Astrocyte of the cerebellum (primary cell): ENCODE measurements at regions not wholly inside any gene's neighbourhood (a gene's known extent, or its start where the extent isn't known, plus 50 kb on each side); places are given as distances from the start of the nearest gene placed in this dataset.

Source experiments
- DNase-seq: peaks from one replicate; pipeline ENCODE4 v3.0.0-alpha.2; 2011; ENCODE audit warnings: low read depth
- H3K4me3 ChIP-seq: 2 replicates; pipeline ENCODE4 v1.5.1; 2011; ENCODE audit warnings: mild to moderate bottlenecking, low read depth, low read length, moderate library complexity
- in situ Hi-C: cut with HindIII; loops from 2 replicates; pipeline ENCODE4 v1.10.0; 2017; ENCODE audit warnings: low sequenced_read_pairs
- TF ChIP-seq, protein P1 (sequence below): IDR thresholded peaks from 2 replicates; pipeline ENCODE4 v1.5.1; 2012; ENCODE audit warnings: low read length, low read depth, moderate library complexity, mild to moderate bottlenecking; ENCODE audit errors: missing control alignments

DNA sequence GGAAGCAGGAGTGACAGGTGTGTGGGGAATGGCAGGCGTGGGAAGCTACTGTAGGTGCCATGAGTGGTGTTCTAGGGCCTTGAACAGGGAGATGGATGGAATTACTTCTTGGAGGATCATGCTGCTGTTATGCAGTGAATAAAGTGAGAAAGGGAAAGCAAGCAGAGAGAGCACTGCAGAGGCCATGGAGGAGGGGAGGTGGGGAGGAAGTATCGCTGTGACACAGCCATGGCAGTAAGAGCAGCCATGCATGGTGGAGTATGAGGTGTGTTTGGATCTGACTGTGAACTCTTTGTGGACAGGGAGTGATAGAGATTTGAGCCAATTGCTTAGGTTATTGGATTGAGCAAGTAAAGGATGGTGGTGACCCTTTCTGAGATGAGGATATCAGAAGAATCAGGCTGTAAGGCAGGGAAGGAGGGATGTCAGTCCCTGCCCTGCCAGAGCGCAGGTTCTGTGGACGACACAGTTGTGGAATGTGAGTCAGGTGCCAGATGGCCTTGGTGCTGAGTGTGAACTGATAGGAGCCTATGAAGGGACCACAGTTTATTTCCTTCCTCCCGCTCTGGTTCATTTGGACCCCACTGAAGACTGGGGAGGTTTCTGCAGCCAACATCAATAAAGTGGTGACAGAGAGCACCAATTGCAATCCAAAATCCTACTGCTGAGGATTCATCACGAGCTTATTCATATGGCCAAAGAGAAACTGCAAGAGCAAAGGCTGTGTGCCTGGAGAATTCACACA is 105.5 kb upstream of the TMEM72 start:
- TF ChIP-seq, protein P1, sequence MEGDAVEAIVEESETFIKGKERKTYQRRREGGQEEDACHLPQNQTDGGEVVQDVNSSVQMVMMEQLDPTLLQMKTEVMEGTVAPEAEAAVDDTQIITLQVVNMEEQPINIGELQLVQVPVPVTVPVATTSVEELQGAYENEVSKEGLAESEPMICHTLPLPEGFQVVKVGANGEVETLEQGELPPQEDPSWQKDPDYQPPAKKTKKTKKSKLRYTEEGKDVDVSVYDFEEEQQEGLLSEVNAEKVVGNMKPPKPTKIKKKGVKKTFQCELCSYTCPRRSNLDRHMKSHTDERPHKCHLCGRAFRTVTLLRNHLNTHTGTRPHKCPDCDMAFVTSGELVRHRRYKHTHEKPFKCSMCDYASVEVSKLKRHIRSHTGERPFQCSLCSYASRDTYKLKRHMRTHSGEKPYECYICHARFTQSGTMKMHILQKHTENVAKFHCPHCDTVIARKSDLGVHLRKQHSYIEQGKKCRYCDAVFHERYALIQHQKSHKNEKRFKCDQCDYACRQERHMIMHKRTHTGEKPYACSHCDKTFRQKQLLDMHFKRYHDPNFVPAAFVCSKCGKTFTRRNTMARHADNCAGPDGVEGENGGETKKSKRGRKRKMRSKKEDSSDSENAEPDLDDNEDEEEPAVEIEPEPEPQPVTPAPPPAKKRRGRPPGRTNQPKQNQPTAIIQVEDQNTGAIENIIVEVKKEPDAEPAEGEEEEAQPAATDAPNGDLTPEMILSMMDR = no peak
- in situ Hi-C loops = no loop called here
- no peak for DNase-seq
- no peak overlapping the region for H3K4me3 ChIP-seq

DNA sequence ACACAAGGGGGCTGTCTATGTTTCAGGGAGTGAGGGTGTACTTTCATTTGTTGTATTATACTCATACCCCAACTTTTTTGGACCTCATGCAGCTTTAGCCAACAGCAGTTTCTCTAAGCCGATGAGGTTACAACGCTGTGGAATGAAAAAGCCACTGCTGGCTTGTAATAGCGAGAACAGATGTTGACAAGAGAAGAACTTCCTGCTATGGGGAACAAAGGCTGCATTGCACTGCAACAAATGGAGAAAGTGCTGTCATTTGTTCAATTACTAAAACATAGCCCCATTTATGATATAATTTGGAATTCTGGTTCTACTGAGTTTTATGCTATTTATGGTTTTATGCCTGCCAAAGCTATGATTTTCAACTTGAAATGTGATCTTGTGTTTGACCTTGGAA is 104.2 kb upstream of the TMEM72 start:
- in situ Hi-C loops = no loop called here
- TF ChIP-seq, protein P1 = no peak
- no peak for DNase-seq

GRCh38 chr10:44807451-44807850 is 103.7 kb upstream of the TMEM72 start:
- H3K4me3 ChIP-seq = no peak overlapping the region
- DNase-seq = no peak
- in situ Hi-C loops = no loop called here
- TF ChIP-seq, protein P1 = no peak

More for the DNA sequence above, 104.2 kb upstream of the TMEM72 start:
- no peak overlapping the region for H3K4me3 ChIP-seq

GRCh38 chr10:44809647-44810046 is 101.5 kb upstream of the TMEM72 start:
- in situ Hi-C loops = no loop called here
- TF ChIP-seq, protein P1 = peak; percentile 32
- DNase-seq = no peak
- H3K4me3 ChIP-seq = no peak overlapping the region

- in situ Hi-C loops = no loop called here
- no peak for DNase-seq
- H3K4me3 ChIP-seq = no peak overlapping the region
- TF ChIP-seq, protein P1 = no peak
Observed at GRCh38 chr10:44811072-44811471, 100.1 kb upstream of the TMEM72 start.

DNA sequence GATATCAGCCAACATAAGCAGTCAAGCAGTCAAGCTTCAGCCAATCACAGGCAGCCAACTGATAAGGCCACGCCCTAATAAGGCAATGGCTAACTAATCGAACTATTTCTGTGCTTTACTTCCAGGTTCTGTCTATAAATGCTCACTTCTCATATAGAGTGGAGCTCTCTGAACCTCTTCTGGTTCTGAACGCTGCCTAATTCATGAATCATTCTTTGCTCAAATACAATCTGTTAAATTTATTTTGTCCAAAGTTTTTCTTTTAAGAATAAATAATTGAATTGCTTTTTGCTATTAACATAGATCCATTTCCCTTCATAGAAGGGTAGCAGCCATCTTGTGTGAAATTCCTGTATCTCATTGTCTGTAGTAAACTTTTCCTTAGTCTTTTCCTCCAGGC is 97.9 kb upstream of the TMEM72 start:
- TF ChIP-seq, protein P1 = no peak
- H3K4me3 ChIP-seq = no peak overlapping the region
- in situ Hi-C loops = no loop called here
- DNase-seq = no peak
